ENCODE measurements at regions not wholly inside any gene's neighbourhood (a gene's known extent, or its start where the extent isn't known, plus 50 kb on each side); places are given as distances from the start of the nearest gene placed in this dataset.
"Not testable (repeated sequence)": the region's sequence is repeated elsewhere in the genome, so short reads cannot be mapped to it uniquely, and the experiment has no call there.

DNA sequence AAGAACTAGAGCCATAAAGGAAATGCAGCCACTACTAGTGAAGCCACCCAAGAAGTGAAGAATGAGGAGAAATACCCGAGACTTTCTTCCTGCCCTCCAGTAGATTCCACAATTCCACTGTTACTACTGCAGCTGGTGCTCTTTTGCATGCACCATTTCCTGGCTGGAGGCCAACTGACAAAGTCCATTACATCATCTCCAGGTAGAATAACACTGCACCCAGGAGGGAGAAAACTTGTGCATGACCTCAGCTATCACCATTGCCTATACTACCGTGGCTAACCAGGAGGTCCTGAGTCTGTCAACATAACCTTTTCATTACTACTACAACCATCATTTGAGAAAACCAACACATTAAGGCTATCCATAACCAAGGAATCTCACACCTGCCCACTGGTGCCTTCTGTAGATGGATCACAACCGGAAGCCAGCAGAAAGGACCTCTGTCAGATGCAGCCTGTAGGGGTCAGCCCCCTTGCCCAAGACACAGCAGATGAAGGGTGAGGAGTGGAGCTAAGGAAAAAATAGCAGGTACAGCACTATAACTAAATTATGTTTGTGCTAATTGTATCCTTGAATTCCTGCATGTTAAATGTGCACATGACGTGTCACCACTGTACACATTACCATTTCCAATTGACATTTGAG lies 200.8 kb upstream of the C2CD4B start:
- Histone ChIP-seq H3F3A (ENCODE audit: insufficient read depth, low read length, poor library complexity, severe bottlenecking) (no peaks in the 10 kb centered on the region), H3K4me3 (ENCODE audit: low read length) (no peak overlapping the region), H3K27ac (ENCODE audit: low read length) (no peak overlapping the region), H3K9ac (ENCODE audit: low read length) (no peak overlapping the region), H3K36me3 (ENCODE audit: insufficient read depth, low read length) (no peaks in the 10 kb centered on the region), H3K27me3 (ENCODE audit: insufficient read depth, low read depth, low read length) (no peaks in the 10 kb centered on the region), H3K79me2 (replicated peaks; ENCODE audit: insufficient read depth, low read length) (no peaks in the 10 kb centered on the region), H4K20me1 (ENCODE audit: insufficient read depth) (no peaks in the 10 kb centered on the region), H2AFZ (ENCODE audit: low read depth, low read length) (no peak overlapping the region), H3K9me2 (ENCODE audit: insufficient read depth, low read length) (no peaks in the 10 kb centered on the region), H3K4me2 (ENCODE audit: low read length) (no peak overlapping the region), H3K9me3 (ENCODE audit: low read length) (no peaks in the 10 kb centered on the region)
- TF ChIP-seq RAD21 (conservative IDR thresholded peaks at IDR 0.05) (no peak), POLR2AphosphoS5 (IDR thresholded peaks at IDR 0.05) (no peak), TAF1 (IDR thresholded peaks at IDR 0.05; ENCODE audit: low read depth) (no peak), EP300 (conservative IDR thresholded peaks at IDR 0.05; ENCODE audit: poor library complexity, severe bottlenecking) (no peak), SMC3 (conservative IDR thresholded peaks at IDR 0.05; ENCODE audit: poor library complexity) (no peak), EZH2 (IDR thresholded peaks at IDR 0.05; ENCODE audit: borderline replicate concordance, insufficient read depth, low read length, poor library complexity, severe bottlenecking) (no peak), MXI1 (conservative IDR thresholded peaks at IDR 0.05; ENCODE audit: poor library complexity, severe bottlenecking) (no peak)
- TF ChIP-seq, protein P1, sequence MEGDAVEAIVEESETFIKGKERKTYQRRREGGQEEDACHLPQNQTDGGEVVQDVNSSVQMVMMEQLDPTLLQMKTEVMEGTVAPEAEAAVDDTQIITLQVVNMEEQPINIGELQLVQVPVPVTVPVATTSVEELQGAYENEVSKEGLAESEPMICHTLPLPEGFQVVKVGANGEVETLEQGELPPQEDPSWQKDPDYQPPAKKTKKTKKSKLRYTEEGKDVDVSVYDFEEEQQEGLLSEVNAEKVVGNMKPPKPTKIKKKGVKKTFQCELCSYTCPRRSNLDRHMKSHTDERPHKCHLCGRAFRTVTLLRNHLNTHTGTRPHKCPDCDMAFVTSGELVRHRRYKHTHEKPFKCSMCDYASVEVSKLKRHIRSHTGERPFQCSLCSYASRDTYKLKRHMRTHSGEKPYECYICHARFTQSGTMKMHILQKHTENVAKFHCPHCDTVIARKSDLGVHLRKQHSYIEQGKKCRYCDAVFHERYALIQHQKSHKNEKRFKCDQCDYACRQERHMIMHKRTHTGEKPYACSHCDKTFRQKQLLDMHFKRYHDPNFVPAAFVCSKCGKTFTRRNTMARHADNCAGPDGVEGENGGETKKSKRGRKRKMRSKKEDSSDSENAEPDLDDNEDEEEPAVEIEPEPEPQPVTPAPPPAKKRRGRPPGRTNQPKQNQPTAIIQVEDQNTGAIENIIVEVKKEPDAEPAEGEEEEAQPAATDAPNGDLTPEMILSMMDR (IDR thresholded peaks at IDR 0.05; ENCODE audit: poor library complexity, severe bottlenecking), result no peak
- TF ChIP-seq, protein P2, sequence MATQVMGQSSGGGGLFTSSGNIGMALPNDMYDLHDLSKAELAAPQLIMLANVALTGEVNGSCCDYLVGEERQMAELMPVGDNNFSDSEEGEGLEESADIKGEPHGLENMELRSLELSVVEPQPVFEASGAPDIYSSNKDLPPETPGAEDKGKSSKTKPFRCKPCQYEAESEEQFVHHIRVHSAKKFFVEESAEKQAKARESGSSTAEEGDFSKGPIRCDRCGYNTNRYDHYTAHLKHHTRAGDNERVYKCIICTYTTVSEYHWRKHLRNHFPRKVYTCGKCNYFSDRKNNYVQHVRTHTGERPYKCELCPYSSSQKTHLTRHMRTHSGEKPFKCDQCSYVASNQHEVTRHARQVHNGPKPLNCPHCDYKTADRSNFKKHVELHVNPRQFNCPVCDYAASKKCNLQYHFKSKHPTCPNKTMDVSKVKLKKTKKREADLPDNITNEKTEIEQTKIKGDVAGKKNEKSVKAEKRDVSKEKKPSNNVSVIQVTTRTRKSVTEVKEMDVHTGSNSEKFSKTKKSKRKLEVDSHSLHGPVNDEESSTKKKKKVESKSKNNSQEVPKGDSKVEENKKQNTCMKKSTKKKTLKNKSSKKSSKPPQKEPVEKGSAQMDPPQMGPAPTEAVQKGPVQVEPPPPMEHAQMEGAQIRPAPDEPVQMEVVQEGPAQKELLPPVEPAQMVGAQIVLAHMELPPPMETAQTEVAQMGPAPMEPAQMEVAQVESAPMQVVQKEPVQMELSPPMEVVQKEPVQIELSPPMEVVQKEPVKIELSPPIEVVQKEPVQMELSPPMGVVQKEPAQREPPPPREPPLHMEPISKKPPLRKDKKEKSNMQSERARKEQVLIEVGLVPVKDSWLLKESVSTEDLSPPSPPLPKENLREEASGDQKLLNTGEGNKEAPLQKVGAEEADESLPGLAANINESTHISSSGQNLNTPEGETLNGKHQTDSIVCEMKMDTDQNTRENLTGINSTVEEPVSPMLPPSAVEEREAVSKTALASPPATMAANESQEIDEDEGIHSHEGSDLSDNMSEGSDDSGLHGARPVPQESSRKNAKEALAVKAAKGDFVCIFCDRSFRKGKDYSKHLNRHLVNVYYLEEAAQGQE (IDR thresholded peaks at IDR 0.05; ENCODE audit: borderline replicate concordance), result no peak

DNA sequence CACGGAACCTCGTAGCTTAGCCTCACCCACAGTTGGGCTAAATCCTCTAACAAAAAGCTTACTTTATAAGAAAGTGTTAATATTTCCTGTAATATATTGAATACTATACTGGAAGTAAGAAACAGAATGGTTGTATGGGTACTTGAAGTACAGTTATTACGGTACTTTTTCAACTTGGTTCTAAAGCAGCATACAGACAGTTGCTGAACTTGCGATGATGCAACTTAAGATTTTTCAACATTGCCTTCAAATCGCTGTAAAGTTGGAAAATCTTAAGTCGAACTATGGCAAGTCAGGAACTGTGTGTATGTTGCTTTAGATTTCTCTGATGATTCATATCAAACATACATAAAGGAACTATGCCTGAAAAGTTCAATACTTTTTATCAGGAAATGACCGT lies 204.4 kb upstream of the C2CD4B start:
- Histone ChIP-seq H3K4me2 (ENCODE audit: low read length) (no peak overlapping the region), H3K36me3 (ENCODE audit: insufficient read depth, low read length) (no peaks in the 10 kb centered on the region), H3K79me2 (replicated peaks; ENCODE audit: insufficient read depth, low read length) (no peaks in the 10 kb centered on the region), H2AFZ (ENCODE audit: low read depth, low read length) (no peak overlapping the region), H3K4me3 (ENCODE audit: low read length) (no peak overlapping the region), H3F3A (ENCODE audit: insufficient read depth, low read length, poor library complexity, severe bottlenecking) (no peaks in the 10 kb centered on the region), H3K9me3 (ENCODE audit: low read length) (no peaks in the 10 kb centered on the region), H3K9me2 (ENCODE audit: insufficient read depth, low read length) (no peaks in the 10 kb centered on the region), H3K27me3 (ENCODE audit: insufficient read depth, low read depth, low read length) (no peaks in the 10 kb centered on the region), H3K27ac (ENCODE audit: low read length) (no peak overlapping the region), H4K20me1 (ENCODE audit: insufficient read depth) (no peaks in the 10 kb centered on the region), H3K9ac (ENCODE audit: low read length) (no peak overlapping the region)
- TF ChIP-seq, protein P2 (IDR thresholded peaks at IDR 0.05; ENCODE audit: borderline replicate concordance), result no peak
- TF ChIP-seq RAD21 (conservative IDR thresholded peaks at IDR 0.05) (no peak), SMC3 (conservative IDR thresholded peaks at IDR 0.05; ENCODE audit: poor library complexity) (no peak), EZH2 (IDR thresholded peaks at IDR 0.05; ENCODE audit: borderline replicate concordance, insufficient read depth, low read length, poor library complexity, severe bottlenecking) (no peak), POLR2AphosphoS5 (IDR thresholded peaks at IDR 0.05) (no peak), TAF1 (IDR thresholded peaks at IDR 0.05; ENCODE audit: low read depth) (no peak), MXI1 (conservative IDR thresholded peaks at IDR 0.05; ENCODE audit: poor library complexity, severe bottlenecking) (no peak), EP300 (conservative IDR thresholded peaks at IDR 0.05; ENCODE audit: poor library complexity, severe bottlenecking) (no peak)
- TF ChIP-seq, protein P1 (IDR thresholded peaks at IDR 0.05; ENCODE audit: poor library complexity, severe bottlenecking), result no peak

DNA sequence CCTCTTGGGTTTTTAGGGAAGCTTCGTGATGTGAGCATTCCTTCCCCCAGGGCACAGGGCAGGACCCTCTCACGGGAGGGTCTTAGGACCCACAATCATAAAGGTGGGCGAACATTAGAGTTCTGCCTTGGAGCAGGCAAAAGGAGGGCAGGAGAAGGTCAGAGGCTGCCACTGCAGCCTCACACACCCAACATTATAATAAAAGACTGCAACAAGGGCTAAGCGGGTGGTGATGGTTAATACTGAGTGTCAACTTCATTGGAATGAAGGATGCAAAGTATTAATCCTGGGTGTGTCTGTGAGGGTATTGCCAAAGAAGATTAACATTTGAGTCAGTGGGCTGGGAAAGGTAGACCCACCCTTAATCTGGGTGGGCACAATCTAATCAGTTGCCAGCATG lies 206.6 kb upstream of the C2CD4B start:
- H2AFZ ChIP-seq (ENCODE audit: low read depth, low read length); H3K79me2 ChIP-seq (replicated peaks; ENCODE audit: insufficient read depth, low read length); H3K36me3 ChIP-seq (ENCODE audit: insufficient read depth, low read length); H3K27me3 ChIP-seq (ENCODE audit: insufficient read depth, low read depth, low read length); H3K4me2 ChIP-seq (ENCODE audit: low read length); H3K27ac ChIP-seq (ENCODE audit: low read length); H3K9ac ChIP-seq (ENCODE audit: low read length); H3K4me3 ChIP-seq (ENCODE audit: low read length); H3K9me3 ChIP-seq (ENCODE audit: low read length); H3F3A ChIP-seq (ENCODE audit: insufficient read depth, low read length, poor library complexity, severe bottlenecking); H3K9me2 ChIP-seq (ENCODE audit: insufficient read depth, low read length); H4K20me1 ChIP-seq (ENCODE audit: insufficient read depth): not testable (repeated sequence)
